K562 (cell line): ENCODE measurements at regions not wholly inside any gene's neighbourhood (a gene's known extent, or its start where the extent isn't known, plus 50 kb on each side); places are given as distances from the start of the nearest gene placed in this dataset.

Experiments
- ATAC-seq: fragments of 200-7000 bp; cut with Tn5 transposase; 3 replicates; pipeline ENCODE4 v1.9.1; 2020; ENCODE audit warnings: moderate library complexity
- BruUV-seq: library from RNA; stranded (reverse); fragments of 400-500 nt; replicated peaks from 2 replicates; lab custom pipeline; 2021; lab: Mats Ljungman, UMichigan
- CTCF ChIA-PET: fragments of 300-600 bp; formaldehyde crosslinking; extraction: SDS; loops from one replicate; lab custom pipeline; 2021; ENCODE audit warnings: low intra/inter-chr PET ratio; lab: Yijun Ruan, JAX
- POLR2A ChIA-PET: fragments of 300-600, 350-650 bp; sonication (Branson Sonifier 250); formaldehyde crosslinking; extraction: SDS; loops from one replicate; lab custom pipeline; 2021; ENCODE audit warnings: antibody characterized with exemption, inconsistent platforms; lab: Yijun Ruan, JAX
- DNase-seq, 4 experiments: peaks; one replicate each; pipeline versions ENCODE4 v3.0.0 to v3.0.0-alpha.2; 2011 to 2018; ENCODE audit warnings: low spot score in 3 of 4, mixed read lengths in 3 of 4; ENCODE audit errors: extremely low read depth in 1 of 4
- FAIRE-seq: peaks from 2 replicates; lab custom pipeline; 2011; peaks lifted over from hg19 to GRCh38; lab: Jason Lieb, UNC
- H2AFZ ChIP-seq: 2 replicates; pipeline ENCODE4 v1.6.0; 2011; ENCODE audit warnings: low read depth, low read length, control low read depth, inconsistent platforms
- H3K27ac ChIP-seq: fragments of 200-600 bp; 3 replicates; pipeline ENCODE4 v1.8.0; 2011; ENCODE audit warnings: low read depth, mild to moderate bottlenecking, control low read depth, inconsistent platforms, low read length, moderate library complexity, mixed read lengths; ENCODE audit errors: extremely low read depth
- H3K27me3 ChIP-seq, 2 experiments: fragments of 300-600 bp in 1 of 2; 2 replicates in 1 of 2; 3 replicates in 1 of 2; pipeline versions ENCODE4 v1.6.0 to v1.8.0; 2011; ENCODE audit warnings: inconsistent platforms in 2 of 2, low read length in 2 of 2, mild to moderate bottlenecking in 1 of 2, mixed read lengths in 1 of 2, moderate library complexity in 1 of 2; ENCODE audit not compliant: control insufficient read depth in 2 of 2, insufficient read depth in 2 of 2
- H3K36me3 ChIP-seq: fragments of 300-600 bp; 3 replicates; pipeline ENCODE4 v1.8.0; 2011; ENCODE audit warnings: mild to moderate bottlenecking, low read length, inconsistent platforms; ENCODE audit not compliant: control insufficient read depth, insufficient read depth
- H3K4me1 ChIP-seq, 2 experiments: fragments of 200-600 bp in 1 of 2; replicated peaks in 1 of 2; 2 replicates in 1 of 2; 3 replicates in 1 of 2; pipeline versions ENCODE4 v1.5.1 to v1.8.0; 2011; ENCODE audit warnings: inconsistent platforms in 2 of 2, low read length in 2 of 2, mild to moderate bottlenecking in 1 of 2, mixed read lengths in 1 of 2, moderate library complexity in 1 of 2; ENCODE audit not compliant: control insufficient read depth in 2 of 2, insufficient read depth in 2 of 2
- H3K4me2 ChIP-seq: 2 replicates; pipeline ENCODE4 v1.6.1; 2011; ENCODE audit warnings: low read length, control low read depth, inconsistent platforms, mixed read lengths; ENCODE audit not compliant: insufficient read depth
- H3K4me3 ChIP-seq: fragments of 200-600 bp; sonication (generic), shearing (Covaris generic); 2 replicates; pipeline ENCODE4 v1.5.1; 2016; ENCODE audit warnings: control low read depth, inconsistent platforms
- H3K79me2 ChIP-seq: fragments of 200-600 bp; 3 replicates; pipeline ENCODE4 v1.8.0; 2011; ENCODE audit warnings: low read length, inconsistent platforms; ENCODE audit not compliant: control insufficient read depth, insufficient read depth
- H3K9ac ChIP-seq, 2 experiments: 2 replicates each; pipeline versions ENCODE4 v1.6.0 to v1.6.1; 2011; ENCODE audit warnings: low read depth in 2 of 2, low read length in 2 of 2, control low read depth in 1 of 2, inconsistent platforms in 1 of 2, mild to moderate bottlenecking in 1 of 2, mixed read lengths in 1 of 2; ENCODE audit not compliant: insufficient read depth in 1 of 2
- H3K9me1 ChIP-seq: one replicate; pipeline ENCODE4 v1.6.0; 2011; ENCODE audit warnings: inconsistent platforms, mild to moderate bottlenecking, low read length, moderate library complexity; ENCODE audit not compliant: control insufficient read depth, insufficient read depth
- H3K9me3 ChIP-seq: replicated peaks from 2 replicates; pipeline ENCODE4 v1.5.1; 2011; ENCODE audit warnings: low read depth, low read length, inconsistent platforms; ENCODE audit not compliant: control insufficient read depth, insufficient read depth
- H4K20me1 ChIP-seq: replicated peaks from 2 replicates; pipeline ENCODE4 v1.6.1; 2011; ENCODE audit warnings: low read length, inconsistent platforms, mixed read lengths; ENCODE audit not compliant: control insufficient read depth, insufficient read depth
- BCOR ChIP-seq: fragments of 450-650 bp; IDR thresholded peaks from 2 replicates; pipeline ENCODE4 v1.6.1; 2016
- DMBX1 ChIP-seq: fragments of 250-450 bp; sonication (Bioruptor Pico); IDR thresholded peaks from 2 replicates; pipeline ENCODE4 v1.8.0; 2022; ENCODE audit warnings: inconsistent platforms, mild to moderate bottlenecking, moderate library complexity, borderline replicate concordance
- FUS ChIP-seq: fragments of 200-400 bp; formaldehyde crosslinking; optimal IDR thresholded peaks from 2 replicates; pipeline ENCODE3; 2017; ENCODE audit warnings: low read depth, low read length
- MEF2A ChIP-seq: IDR thresholded peaks from 2 replicates; pipeline ENCODE4 v1.6.1; 2011; ENCODE audit warnings: low read depth, mild to moderate bottlenecking, low read length, moderate library complexity; ENCODE audit not compliant: control insufficient read depth
- MYNN ChIP-seq, 2 experiments: sonication (generic); formaldehyde crosslinking in 1 of 2; IDR thresholded peaks; 2 replicates each; pipeline versions ENCODE4 v1.5.0 to v1.6.1; 2016 to 2020; ENCODE audit warnings: antibody characterized with exemption in 1 of 2, missing genetic modification reagents in 1 of 2
- PHB ChIP-seq: fragments of 250-450 bp; sonication (Bioruptor Pico); IDR thresholded peaks from 2 replicates; pipeline ENCODE4 v1.5.0; 2021
- TCF7L2 ChIP-seq: fragments of 150-350 bp; IDR thresholded peaks from 2 replicates; pipeline ENCODE4 v1.6.1; 2016; ENCODE audit warnings: low read depth, mild to moderate bottlenecking, low read length, moderate library complexity
- TFAP4 ChIP-seq: sonication (generic); formaldehyde crosslinking; IDR thresholded peaks from 2 replicates; pipeline ENCODE4 v1.8.0; 2022; ENCODE audit warnings: missing genetic modification reagents, mild to moderate bottlenecking, moderate library complexity, borderline replicate concordance
- USF2 ChIP-seq: sonication (generic); formaldehyde crosslinking; IDR thresholded peaks from 2 replicates; pipeline ENCODE4 v1.5.0; 2020; ENCODE audit warnings: missing genetic modification reagents
- ZC3H4 ChIP-seq: sonication (generic); formaldehyde crosslinking; IDR thresholded peaks from 2 replicates; pipeline ENCODE4 v1.9.0; 2021; ENCODE audit warnings: missing genetic modification reagents, borderline replicate concordance
- ZNF133 ChIP-seq: fragments of 250-450 bp; sonication (Bioruptor Pico); IDR thresholded peaks from 2 replicates; pipeline ENCODE4 v1.4.0; 2020; ENCODE audit warnings: mild to moderate bottlenecking
- ZNF146 ChIP-seq: IDR thresholded peaks from one replicate; pipeline ENCODE4 v1.6.1; 2018; ENCODE audit warnings: missing compliant biosample characterization; ENCODE audit not compliant: unreplicated experiment
- ZNF165 ChIP-seq: fragments of 250-450 bp; sonication (Bioruptor Pico); IDR thresholded peaks from 2 replicates; pipeline ENCODE4 v1.4.0; 2020; ENCODE audit warnings: borderline replicate concordance
- ZNF212 ChIP-seq: fragments of 450-650 bp; formaldehyde crosslinking; IDR thresholded peaks from 2 replicates; pipeline ENCODE4 v1.4.0; 2020; ENCODE audit warnings: mild to moderate bottlenecking
- ZNF263 ChIP-seq: sonication (generic); formaldehyde crosslinking; IDR thresholded peaks from 2 replicates; pipeline ENCODE4 v1.8.0; 2022; ENCODE audit warnings: mild to moderate bottlenecking, missing genetic modification reagents, borderline replicate concordance
- ZNF354B ChIP-seq: fragments of 250-450 bp; sonication (Bioruptor Pico); IDR thresholded peaks from 2 replicates; pipeline ENCODE4 v1.4.0; 2020
- ZNF668 ChIP-seq: fragments of 250-450 bp; sonication (Bioruptor Pico); IDR thresholded peaks from 2 replicates; pipeline ENCODE4 v1.8.0; 2022; ENCODE audit warnings: mild to moderate bottlenecking, inconsistent platforms
- WGBS: fragments of 100-300 bp; shearing (Covaris generic); methylation state at CpG from one replicate; pipeline ENCODE4 v1.1.6; 2016; ENCODE audit warnings: low coverage, mixed read lengths; ENCODE audit not compliant: insufficient coverage; ENCODE audit errors: missing lambda C conversion rate; 5-methylcytosine and 5-hydroxymethylcytosine counted together
- in situ Hi-C: fragments of 300-500 bp; cut with MboI; formaldehyde crosslinking; loops from 4 replicates; pipeline ENCODE4 v1.15.0; 2018; ENCODE audit warnings: inconsistent platforms, mixed read lengths
- intact Hi-C: fragments of 100-400 bp; cut with micrococcal nuclease; formaldehyde crosslinking; loops from 2 replicates; pipeline ENCODE4 v1.14.2; 2022

- no peak for TF ChIP-seq USF2 (CRISPR knock-in tag)
Measured at GRCh38 chr6:108767418-108768165, 80.6 kb upstream of the ARMC2 start (continued).

GRCh38 chr6:108768166-108768555, 80.1 kb upstream of the ARMC2 start:
- Histone ChIP-seq H3K4me2 (no peak overlapping the region), H3K9ac (no peak overlapping the region), H3K9me1 (no peaks in the 10 kb centered on the region), H2AFZ (no peak overlapping the region), H3K27ac (no peak overlapping the region), H3K4me3 (no peak overlapping the region), H4K20me1 (no peaks in the 10 kb centered on the region), H3K79me2 (no peaks in the 10 kb centered on the region), H3K27me3 (peaks cover 7 to 20% of the 10 kb centered on the region in 2 experiments; a peak in 4 of 5 replicates), H3K4me1 (no peaks in the 10 kb centered on the region; a peak in 1 of 5 replicates), H3K36me3 (no peaks in the 10 kb centered on the region), H3K9me3 (no peaks in the 10 kb centered on the region)
- no peak for FAIRE-seq
- no TSS peak for BruUV-seq
- TF ChIP-seq ZNF263 (no peak), FUS (no peak), ZNF212 (CRISPR knock-in tag) (no peak), MEF2A (no peak), BCOR (no peak), DMBX1 (CRISPR knock-in tag) (no peak), ZNF165 (CRISPR knock-in tag) (no peak), TFAP4 (CRISPR knock-in tag) (no peak), MYNN (IDR thresholded peaks at IDR 0.05) (no peak), MYNN (CRISPR knock-in tag; IDR thresholded peaks at IDR 0.05) (no peak), ZNF354B (CRISPR knock-in tag) (no peak), ZC3H4 (CRISPR knock-in tag) (no peak), ZNF146 (CRISPR knock-in tag) (no peak), PHB (CRISPR knock-in tag) (no peak), ZNF668 (no peak), TCF7L2 (no peak), ZNF133 (CRISPR knock-in tag) (no peak)
- intact Hi-C loops (no loop called here), in situ Hi-C loops (no loop called here)
- WGBS, result 13% methylated on average over 1 of the region's 1 CpG
- CTCF ChIA-PET, result no interaction called here
- DNase-seq, result no peak
- no peak for ATAC-seq
- POLR2A ChIA-PET, result interaction anchor here (0.7 to 2.4 kb wide), 2 partner anchors 12 to 686 kb away, joined by 3 to 9 read pairs; no protein-coding TSS in a partner anchor
